SK-N-MC (cell line): ENCODE measurements at regions not wholly inside any gene's neighbourhood (a gene's known extent, or its start where the extent isn't known, plus 50 kb on each side); places are given as distances from the start of the nearest gene placed in this dataset.

Experiments used
- DNase-seq: peaks from one replicate; pipeline ENCODE4 v3.0.0-alpha.2; 2011; ENCODE audit warnings: low read depth, low spot score
- H3K27ac ChIP-seq: fragments of 200-600 bp; sonication (generic); 2 replicates; pipeline ENCODE4 v1.5.1; 2016; ENCODE audit warnings: mixed run types
- H3K36me3 ChIP-seq: fragments of 200-600 bp; sonication (generic); 2 replicates; pipeline ENCODE4 v1.6.1; 2017; ENCODE audit warnings: antibody characterized with exemption, low read length, mixed read lengths; ENCODE audit not compliant: insufficient read depth
- H3K4me3 ChIP-seq: fragments of 200-600 bp; sonication (generic); 2 replicates; pipeline ENCODE4 v1.5.1; 2016
- H3K9ac ChIP-seq: fragments of 200-600 bp; sonication (generic); 2 replicates; pipeline ENCODE4 v1.8.0; 2017; ENCODE audit warnings: mixed run types, mixed read lengths; ENCODE audit not compliant: insufficient read length
- H3K9me3 ChIP-seq: fragments of 200-600 bp; sonication (generic); 2 replicates; pipeline ENCODE4 v1.6.1; 2017; ENCODE audit warnings: low read depth, mild to moderate bottlenecking, antibody characterized with exemption, low read length, moderate library complexity, mixed read lengths
- EZH2 ChIP-seq: fragments of 200-600 bp; sonication (generic); IDR thresholded peaks from one replicate; pipeline ENCODE4 v1.6.1; 2017; ENCODE audit warnings: antibody characterized with exemption
- FOXP2 ChIP-seq: optimal IDR thresholded peaks from 2 replicates; pipeline ENCODE3; 2011; ENCODE audit warnings: mild to moderate bottlenecking, moderate library complexity; ENCODE audit not compliant: insufficient read depth; ENCODE audit errors: extremely low read length, control extremely low read depth
- POLR2AphosphoS5 ChIP-seq: IDR thresholded peaks from 2 replicates; pipeline ENCODE4 v1.6.1; 2012; ENCODE audit warnings: mild to moderate bottlenecking, low read depth, low read length, borderline replicate concordance

DNA sequence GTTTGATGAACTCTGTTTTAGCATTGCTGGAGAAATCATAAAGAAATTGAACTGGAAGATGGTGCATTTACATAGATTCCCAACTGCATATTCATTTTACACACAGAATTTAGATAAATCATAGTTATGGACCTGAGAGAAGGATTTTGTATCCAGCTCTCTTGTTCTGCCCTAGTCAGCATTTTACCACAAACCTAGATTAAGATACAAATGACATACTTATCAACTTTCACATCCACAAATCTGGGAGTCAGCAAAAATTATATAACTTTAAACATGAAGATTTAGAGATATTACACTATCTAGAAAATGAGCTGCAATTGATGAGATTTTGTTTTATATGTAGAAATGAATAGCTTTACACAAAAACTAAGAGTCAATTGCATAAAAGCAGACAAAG is 632.8 kb downstream of the IGSF11 start:
- H3K9ac ChIP-seq: no peak overlapping the region
- TF ChIP-seq POLR2AphosphoS5 (no peak), EZH2 (no peak), FOXP2 (no peak)
- no peak overlapping the region for H3K27ac ChIP-seq
- no peaks in the 10 kb centered on the region for H3K9me3 ChIP-seq
- DNase-seq: no peak
- H3K36me3 ChIP-seq: no peaks in the 10 kb centered on the region
- no peak overlapping the region for H3K4me3 ChIP-seq

DNA sequence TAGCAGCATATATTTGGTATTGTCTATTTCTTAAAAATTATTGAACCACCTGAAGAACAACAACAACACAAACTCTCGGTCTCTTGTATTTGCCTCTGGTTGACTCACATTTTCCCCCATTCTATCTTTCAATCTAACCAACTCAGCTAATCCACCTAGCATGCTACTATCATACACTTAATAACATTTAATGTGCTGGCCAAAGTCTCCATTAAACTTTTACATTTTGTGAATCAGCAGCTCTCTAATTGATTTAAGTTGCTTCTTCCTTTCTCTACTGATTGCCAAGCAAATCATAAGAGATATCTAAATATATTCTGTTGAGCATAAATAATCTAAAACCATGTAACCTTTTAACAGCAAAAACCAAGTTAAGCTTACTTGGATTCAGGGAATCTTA is 631.7 kb downstream of the IGSF11 start:
- Histone ChIP-seq H3K9ac (no peak overlapping the region), H3K9me3 (no peaks in the 10 kb centered on the region), H3K27ac (no peak overlapping the region), H3K36me3 (no peaks in the 10 kb centered on the region), H3K4me3 (no peak overlapping the region)
- TF ChIP-seq EZH2 (no peak), POLR2AphosphoS5 (no peak), FOXP2 (no peak)
- no peak for DNase-seq

DNA sequence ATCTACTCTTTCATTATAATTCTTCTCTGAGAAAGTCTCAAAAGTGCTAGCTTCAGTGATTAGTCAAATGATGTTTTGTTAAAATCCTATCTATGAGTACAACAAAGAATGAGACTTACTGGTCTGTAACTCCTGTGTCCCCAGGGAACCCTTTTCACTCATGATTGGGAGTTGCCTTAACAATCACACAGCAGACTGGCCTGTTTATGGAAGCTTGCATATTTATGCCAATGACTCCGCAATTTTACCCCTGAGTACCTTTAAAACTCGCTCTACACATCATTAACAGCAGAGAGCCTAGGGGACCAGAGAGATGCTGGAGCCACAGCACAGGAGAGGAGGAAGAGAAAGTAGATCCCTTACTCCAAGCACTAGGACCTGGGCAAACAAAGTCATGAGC is 628.1 kb downstream of the IGSF11 start:
- H3K4me3 ChIP-seq: no peak overlapping the region
- no peak for TF ChIP-seq POLR2AphosphoS5
- no peaks in the 10 kb centered on the region for H3K9me3 ChIP-seq
- no peak for DNase-seq
- no peak overlapping the region for H3K9ac ChIP-seq
- H3K36me3 ChIP-seq: no peaks in the 10 kb centered on the region
- no peak overlapping the region for H3K27ac ChIP-seq

DNA sequence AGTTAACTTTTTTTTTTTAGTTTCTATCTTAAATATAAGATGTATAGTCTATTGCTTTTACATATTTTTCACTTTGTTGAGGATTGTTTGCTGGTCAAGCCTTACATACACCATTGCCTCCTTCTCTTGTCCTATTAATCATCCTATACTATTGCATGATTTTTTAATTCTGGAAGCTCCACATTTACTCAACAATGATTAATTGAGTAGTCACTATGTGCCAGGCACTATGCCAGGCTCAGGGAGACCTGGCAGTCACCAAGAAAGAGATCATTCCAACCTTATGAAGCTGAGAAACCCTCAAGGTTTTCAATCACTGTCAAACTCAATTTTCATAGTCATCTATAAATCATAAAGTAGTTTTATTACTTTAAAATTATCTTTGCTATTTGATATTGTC is 626.2 kb downstream of the IGSF11 start:
- no peak for TF ChIP-seq POLR2AphosphoS5
- no peak for TF ChIP-seq EZH2
- no peak for TF ChIP-seq FOXP2
- Histone ChIP-seq H3K36me3 (no peaks in the 10 kb centered on the region), H3K9me3 (no peaks in the 10 kb centered on the region), H3K4me3 (no peak overlapping the region), H3K27ac (no peak overlapping the region), H3K9ac (no peak overlapping the region)
- DNase-seq: no peak

DNA sequence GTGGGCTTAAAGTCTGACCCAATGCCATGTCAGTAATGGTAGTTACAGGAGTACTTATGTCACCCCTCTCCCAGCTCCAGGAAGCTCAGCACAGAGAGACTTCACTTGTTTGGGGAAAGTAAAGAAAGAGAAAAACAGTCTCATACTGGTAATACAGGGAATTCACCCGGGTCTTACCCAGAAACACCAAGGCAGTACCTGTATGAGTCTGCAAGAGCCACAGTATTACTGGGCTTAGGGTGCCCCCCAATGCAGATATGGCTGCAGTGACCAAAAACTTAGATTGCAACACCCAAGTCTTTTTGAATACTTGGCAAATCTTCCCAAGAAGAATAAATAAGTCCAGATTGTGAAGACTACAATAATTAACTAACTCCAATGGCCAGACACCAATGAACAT is 622.1 kb downstream of the IGSF11 start:
- Histone ChIP-seq H3K9ac (no peak overlapping the region), H3K4me3 (no peak overlapping the region), H3K27ac (no peak overlapping the region), H3K36me3 (no peaks in the 10 kb centered on the region), H3K9me3 (no peaks in the 10 kb centered on the region)
- DNase-seq: no peak
- TF ChIP-seq POLR2AphosphoS5 (no peak), FOXP2 (no peak), EZH2 (no peak)

DNA sequence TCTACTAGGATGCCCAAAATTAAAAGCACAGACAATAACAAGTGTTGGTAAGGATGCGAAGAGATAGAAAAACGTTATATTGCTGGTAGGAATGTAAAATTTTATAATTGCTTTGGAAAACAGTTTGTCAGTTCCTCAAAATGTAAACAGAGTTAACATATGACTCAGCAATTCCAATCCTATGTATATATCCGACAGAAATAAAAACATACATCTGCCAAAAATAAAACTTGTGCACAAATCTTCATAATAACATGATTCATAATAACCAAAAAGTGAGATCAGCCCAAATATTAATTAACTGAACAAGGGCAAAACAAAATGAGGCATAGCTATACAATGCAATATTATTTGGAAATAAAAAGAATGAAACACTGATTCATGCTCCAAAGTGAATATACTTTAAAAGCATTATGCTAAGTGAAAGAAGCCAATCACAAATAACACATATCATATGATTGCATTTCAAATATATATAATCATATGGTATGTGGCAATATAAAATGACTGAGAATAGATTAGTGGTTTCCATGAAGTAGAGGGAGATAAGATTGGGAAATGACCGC is 609.3 kb downstream of the IGSF11 start:
- H3K36me3 ChIP-seq: no peaks in the 10 kb centered on the region
- H3K9ac ChIP-seq: no peak overlapping the region
- TF ChIP-seq POLR2AphosphoS5 (no peak), EZH2 (no peak), FOXP2 (no peak)
- no peaks in the 10 kb centered on the region for H3K9me3 ChIP-seq
- no peak for DNase-seq
- no peak overlapping the region for H3K4me3 ChIP-seq
- H3K27ac ChIP-seq: no peak overlapping the region

DNA sequence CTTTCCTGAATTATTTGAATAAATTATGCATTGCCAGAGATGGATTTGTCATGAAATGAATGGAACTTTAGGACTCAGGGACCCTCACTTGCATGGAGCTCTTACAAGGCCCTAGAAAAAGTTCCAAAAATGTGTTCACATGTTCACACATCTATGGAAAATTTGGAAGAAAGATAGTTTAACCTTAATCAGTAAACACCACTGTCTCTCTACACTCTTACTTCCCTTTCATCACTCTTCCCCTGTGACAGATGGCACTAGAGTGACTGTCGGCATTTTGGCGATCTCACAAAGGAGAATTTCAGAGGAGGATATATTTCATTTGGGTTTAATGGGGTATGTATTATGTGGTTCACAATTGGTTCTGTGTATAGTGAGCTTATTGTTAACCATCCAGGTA is 600.8 kb downstream of the IGSF11 start:
- H3K36me3 ChIP-seq: no peaks in the 10 kb centered on the region
- TF ChIP-seq FOXP2 (no peak), EZH2 (no peak), POLR2AphosphoS5 (no peak)
- H3K9ac ChIP-seq: no peak overlapping the region
- H3K9me3 ChIP-seq: no peaks in the 10 kb centered on the region
- H3K27ac ChIP-seq: no peak overlapping the region
- no peak overlapping the region for H3K4me3 ChIP-seq
- no peak for DNase-seq

DNA sequence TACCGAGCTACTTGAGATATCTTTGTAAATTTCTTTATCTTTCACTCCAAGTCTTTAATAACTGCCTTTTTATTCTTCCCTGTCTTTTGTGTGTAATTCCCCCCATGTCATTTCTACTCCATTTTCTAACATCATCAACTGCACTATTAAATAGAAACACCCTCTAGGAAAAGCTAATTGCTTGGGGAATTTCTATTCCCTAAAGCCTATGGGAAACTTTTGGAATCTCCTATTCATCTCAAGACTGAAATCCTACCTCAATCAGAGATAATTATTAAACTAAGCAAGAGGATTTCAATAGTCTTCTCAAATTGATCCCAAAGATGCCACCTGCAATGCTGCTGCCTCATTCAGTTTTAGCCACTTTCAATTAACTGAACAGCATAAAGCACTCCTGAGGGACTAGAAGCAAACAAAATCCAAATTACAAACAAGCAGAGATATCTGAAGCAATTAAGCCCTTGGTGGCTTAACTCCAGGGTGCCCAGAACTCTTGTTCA is 598.7 kb downstream of the IGSF11 start:
- H3K4me3 ChIP-seq: no peak overlapping the region
- TF ChIP-seq POLR2AphosphoS5 (no peak), FOXP2 (no peak), EZH2 (no peak)
- no peak for DNase-seq
- no peaks in the 10 kb centered on the region for H3K9me3 ChIP-seq
- H3K27ac ChIP-seq: no peak overlapping the region
- H3K9ac ChIP-seq: no peak overlapping the region
- no peaks in the 10 kb centered on the region for H3K36me3 ChIP-seq

DNA sequence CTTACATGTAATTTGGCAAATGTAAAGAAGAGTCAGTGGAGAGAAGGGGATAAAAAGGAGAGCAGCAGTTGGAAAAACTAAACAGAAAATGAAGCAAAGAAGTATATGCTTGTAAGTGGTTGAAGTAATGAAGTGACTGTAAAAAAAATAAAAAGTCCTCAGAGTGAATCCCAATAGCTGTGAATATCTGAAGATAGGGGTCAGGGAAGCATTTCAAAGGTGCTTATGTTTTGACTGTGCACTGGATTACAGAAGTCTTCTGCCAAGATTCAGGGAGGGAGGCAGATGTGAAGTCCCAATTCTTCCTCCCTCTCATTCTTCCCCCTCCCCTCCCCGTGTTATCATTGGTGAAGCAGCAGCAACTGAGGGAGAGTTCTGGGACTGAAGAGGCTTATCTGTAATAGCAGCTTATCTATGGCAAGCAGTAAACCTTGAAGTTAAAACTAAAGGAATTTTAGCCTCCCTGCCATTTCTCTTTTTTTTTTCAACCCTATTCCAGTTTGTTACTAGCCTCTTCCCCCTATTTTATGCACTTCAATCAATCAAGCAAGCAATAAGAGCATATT is 597.9 kb downstream of the IGSF11 start:
- H3K27ac ChIP-seq: no peak overlapping the region
- no peaks in the 10 kb centered on the region for H3K36me3 ChIP-seq
- H3K9ac ChIP-seq: no peak overlapping the region
- H3K4me3 ChIP-seq: no peak overlapping the region
- no peaks in the 10 kb centered on the region for H3K9me3 ChIP-seq
- TF ChIP-seq FOXP2 (no peak), EZH2 (no peak), POLR2AphosphoS5 (no peak)
- DNase-seq: no peak
